Glutamatergic neuron (in vitro differentiated cells): ENCODE measurements at regions not wholly inside any gene's neighbourhood (a gene's known extent, or its start where the extent isn't known, plus 50 kb on each side); places are given as distances from the start of the nearest gene placed in this dataset.

Experiments
- DNase-seq: peaks from one replicate; pipeline ENCODE4 v3.0.0; 2022
- H3K27ac Mint-ChIP-seq: one replicate; pipeline ENCODE4 v1.8.0; 2020; ENCODE audit warnings: mild to moderate bottlenecking, mixed read lengths, inconsistent platforms; ENCODE audit not compliant: unreplicated experiment
- H3K27me3 Mint-ChIP-seq: one replicate; pipeline ENCODE4 v1.8.0; 2020; ENCODE audit warnings: mild to moderate bottlenecking, moderate library complexity, mixed read lengths, inconsistent platforms; ENCODE audit not compliant: unreplicated experiment
- H3K36me3 Mint-ChIP-seq: one replicate; pipeline ENCODE4 v1.8.0; 2020; ENCODE audit warnings: mild to moderate bottlenecking, mixed read lengths, inconsistent platforms; ENCODE audit not compliant: unreplicated experiment
- H3K4me1 Mint-ChIP-seq: one replicate; pipeline ENCODE4 v1.8.0; 2020; ENCODE audit warnings: mild to moderate bottlenecking, low read depth, mixed read lengths, inconsistent platforms; ENCODE audit not compliant: unreplicated experiment
- H3K4me3 Mint-ChIP-seq: one replicate; pipeline ENCODE4 v1.8.0; 2020; ENCODE audit warnings: mild to moderate bottlenecking, mixed read lengths, inconsistent platforms; ENCODE audit not compliant: unreplicated experiment
- H3K9me3 Mint-ChIP-seq: one replicate; pipeline ENCODE4 v1.8.0; 2020; ENCODE audit warnings: mild to moderate bottlenecking, moderate library complexity, mixed read lengths, inconsistent platforms; ENCODE audit not compliant: unreplicated experiment
- TF ChIP-seq, protein P1 (sequence below): fragments of 200-600 bp; sonication (generic); IDR thresholded peaks from one replicate; pipeline ENCODE4 v1.5.0; 2021; ENCODE audit not compliant: partially characterized antibody, unreplicated experiment

DNA sequence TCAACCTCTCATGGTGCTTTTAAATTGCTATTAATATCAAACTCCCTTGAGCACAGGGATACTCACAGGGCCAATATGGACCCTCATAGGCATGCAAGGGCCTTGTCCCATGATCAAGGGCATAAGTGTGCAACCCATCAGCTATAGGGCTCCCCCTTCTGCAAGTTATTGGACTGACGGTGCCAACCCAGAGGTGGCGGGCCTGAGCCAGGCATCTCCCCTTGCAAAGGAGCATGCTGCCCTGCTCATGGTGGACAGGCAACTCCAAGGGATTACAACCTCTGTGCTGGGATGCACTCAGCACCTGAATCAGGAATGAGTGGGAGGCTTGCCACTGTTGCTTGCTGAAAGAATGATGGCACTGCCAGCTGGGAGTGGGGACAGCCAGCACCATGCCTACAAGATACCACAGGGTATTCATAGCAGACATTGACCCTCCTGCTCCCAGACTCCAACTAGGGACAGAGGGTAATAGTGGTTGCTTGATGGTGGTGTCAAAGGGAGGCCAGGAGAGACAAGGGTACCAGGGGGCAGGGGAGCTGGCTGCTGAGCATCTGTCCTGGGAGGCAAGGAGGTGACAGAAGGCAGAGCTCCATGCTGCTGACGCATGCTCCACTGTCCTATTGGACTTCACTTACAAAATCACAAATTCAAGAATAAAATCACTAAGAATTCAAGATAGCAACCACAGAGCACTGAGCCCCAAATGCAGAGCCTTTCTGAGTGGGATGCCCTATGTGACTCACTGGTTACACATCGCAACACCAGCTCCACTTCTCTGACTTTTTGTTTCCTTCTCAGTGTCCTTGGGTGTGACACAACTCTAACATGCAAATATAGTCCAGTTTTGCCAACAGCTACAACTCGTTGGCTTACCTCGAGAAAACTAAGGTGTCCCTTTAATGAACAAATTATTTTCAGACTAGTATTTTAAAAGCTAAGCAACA is 157.1 kb upstream of the CCDC150 start:
- peak; percentile 24 for DNase-seq
- Mint-ChIP-seq H3K27me3 (peaks cover 10% of the 10 kb centered on the region), H3K9me3 (peaks cover 20% of the 10 kb centered on the region), H3K4me3 (peak overlapping the region; percentile 53), H3K27ac (peak overlapping the region; percentile 94), H3K36me3 (peaks cover 4% of the 10 kb centered on the region), H3K4me1 (peaks cover 73% of the 10 kb centered on the region)
- TF ChIP-seq, protein P1, sequence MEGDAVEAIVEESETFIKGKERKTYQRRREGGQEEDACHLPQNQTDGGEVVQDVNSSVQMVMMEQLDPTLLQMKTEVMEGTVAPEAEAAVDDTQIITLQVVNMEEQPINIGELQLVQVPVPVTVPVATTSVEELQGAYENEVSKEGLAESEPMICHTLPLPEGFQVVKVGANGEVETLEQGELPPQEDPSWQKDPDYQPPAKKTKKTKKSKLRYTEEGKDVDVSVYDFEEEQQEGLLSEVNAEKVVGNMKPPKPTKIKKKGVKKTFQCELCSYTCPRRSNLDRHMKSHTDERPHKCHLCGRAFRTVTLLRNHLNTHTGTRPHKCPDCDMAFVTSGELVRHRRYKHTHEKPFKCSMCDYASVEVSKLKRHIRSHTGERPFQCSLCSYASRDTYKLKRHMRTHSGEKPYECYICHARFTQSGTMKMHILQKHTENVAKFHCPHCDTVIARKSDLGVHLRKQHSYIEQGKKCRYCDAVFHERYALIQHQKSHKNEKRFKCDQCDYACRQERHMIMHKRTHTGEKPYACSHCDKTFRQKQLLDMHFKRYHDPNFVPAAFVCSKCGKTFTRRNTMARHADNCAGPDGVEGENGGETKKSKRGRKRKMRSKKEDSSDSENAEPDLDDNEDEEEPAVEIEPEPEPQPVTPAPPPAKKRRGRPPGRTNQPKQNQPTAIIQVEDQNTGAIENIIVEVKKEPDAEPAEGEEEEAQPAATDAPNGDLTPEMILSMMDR: no peak

DNA sequence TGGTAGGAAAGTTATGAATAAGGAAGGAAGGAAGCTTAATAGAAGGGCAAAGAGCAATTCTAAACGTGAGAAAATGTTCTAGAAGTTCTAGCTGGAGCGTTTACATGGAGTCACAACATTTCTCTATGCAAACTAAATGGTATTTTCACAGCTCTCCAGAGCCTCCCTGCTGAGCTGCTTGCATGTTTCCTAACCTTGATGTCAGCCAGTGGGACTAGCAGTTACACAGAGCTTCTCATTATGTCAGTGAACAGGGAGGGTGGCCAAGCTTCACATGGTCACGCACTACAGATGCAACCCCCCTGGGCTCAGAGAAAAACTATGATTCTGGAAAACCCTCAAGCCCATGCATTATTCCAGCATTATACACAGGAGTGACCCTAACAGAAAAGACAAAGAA is 153.4 kb upstream of the CCDC150 start:
- peaks cover 4% of the 10 kb centered on the region for H3K36me3 Mint-ChIP-seq
- DNase-seq: no peak
- H3K4me1 Mint-ChIP-seq: peaks cover 65% of the 10 kb centered on the region
- H3K27me3 Mint-ChIP-seq: peaks cover 8% of the 10 kb centered on the region
- TF ChIP-seq, protein P1: no peak
- peak overlapping the region; percentile 67 for H3K4me3 Mint-ChIP-seq
- peak overlapping the region; percentile 96 for H3K27ac Mint-ChIP-seq
- H3K9me3 Mint-ChIP-seq: peaks cover 16% of the 10 kb centered on the region

DNA sequence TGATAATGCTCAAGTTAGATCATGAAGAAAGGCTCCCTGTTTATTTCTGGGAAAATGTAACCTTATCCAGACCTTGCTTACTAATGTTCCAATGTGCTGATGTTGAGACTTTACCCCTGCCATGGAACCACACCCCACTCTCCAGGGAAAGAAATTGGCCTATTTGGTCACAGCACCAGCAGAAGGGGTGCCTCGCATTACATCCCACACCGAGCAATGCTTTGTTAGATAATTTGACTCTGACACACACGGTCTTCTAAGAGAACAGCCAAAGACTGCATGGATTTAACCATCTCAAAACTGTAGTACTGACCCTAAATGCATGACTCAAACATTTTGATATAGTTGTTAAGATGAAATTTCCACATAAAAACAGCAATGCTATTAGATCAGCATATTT is 152.1 kb upstream of the CCDC150 start:
- H3K36me3 Mint-ChIP-seq: peaks cover 4% of the 10 kb centered on the region
- TF ChIP-seq, protein P1: no peak
- peaks cover 8% of the 10 kb centered on the region for H3K9me3 Mint-ChIP-seq
- peaks cover 59% of the 10 kb centered on the region for H3K4me1 Mint-ChIP-seq
- H3K4me3 Mint-ChIP-seq: peak overlapping the region; percentile 73
- H3K27me3 Mint-ChIP-seq: peaks cover 4% of the 10 kb centered on the region
- no peak for DNase-seq
- peak overlapping the region; percentile 99 for H3K27ac Mint-ChIP-seq

DNA sequence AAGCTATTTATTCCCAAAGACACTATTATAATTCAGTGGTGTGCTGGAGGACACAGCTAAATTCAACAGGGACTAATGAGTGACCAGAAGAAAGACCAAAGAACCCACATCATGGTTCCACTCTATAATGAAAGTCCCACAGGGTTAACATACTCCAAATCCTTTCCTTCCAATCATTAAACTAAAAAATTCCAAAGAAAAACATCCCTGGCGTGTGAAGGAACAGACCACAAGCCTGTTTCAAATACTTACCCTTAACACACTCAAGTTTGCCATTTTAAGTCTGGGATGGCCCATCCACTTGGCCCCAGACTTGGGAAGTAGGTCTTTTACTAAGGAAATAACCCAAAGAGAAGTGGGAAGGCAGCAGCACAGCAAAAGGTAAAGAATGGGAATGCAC is 150.1 kb upstream of the CCDC150 start:
- peaks cover 52% of the 10 kb centered on the region for H3K4me1 Mint-ChIP-seq
- H3K27ac Mint-ChIP-seq: peak overlapping the region; percentile 99
- TF ChIP-seq, protein P1: no peak
- peaks cover 3% of the 10 kb centered on the region for H3K27me3 Mint-ChIP-seq
- H3K9me3 Mint-ChIP-seq: peaks cover 7% of the 10 kb centered on the region
- peaks cover 12% of the 10 kb centered on the region for H3K36me3 Mint-ChIP-seq
- DNase-seq: no peak
- H3K4me3 Mint-ChIP-seq: no peak overlapping the region

DNA sequence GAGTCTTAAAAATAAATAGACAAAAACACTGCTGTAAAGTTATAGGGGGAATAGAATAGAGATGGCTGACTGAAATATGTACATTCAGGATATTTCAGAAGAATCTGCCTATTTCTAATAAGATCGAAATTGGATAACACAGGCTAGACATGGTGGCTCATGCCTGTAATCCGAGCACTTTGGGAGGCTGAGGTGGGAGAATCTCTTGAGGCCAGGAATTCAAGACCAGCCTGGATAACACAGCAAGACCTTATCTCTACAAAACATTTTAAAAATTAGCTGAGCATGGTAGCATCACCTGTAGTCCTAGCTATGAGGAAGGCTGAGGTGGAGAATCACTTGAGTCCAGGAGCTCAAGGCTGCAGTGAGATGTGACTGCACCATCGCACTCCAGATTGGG is 146.6 kb upstream of the CCDC150 start:
- Mint-ChIP-seq H3K4me1 (peaks cover 28% of the 10 kb centered on the region), H3K36me3 (peaks cover 9% of the 10 kb centered on the region), H3K9me3 (peaks cover 6% of the 10 kb centered on the region), H3K27me3 (peaks cover 5% of the 10 kb centered on the region), H3K27ac (no peak overlapping the region), H3K4me3 (no peak overlapping the region)
- no peak for DNase-seq
- TF ChIP-seq, protein P1: no peak
